ENCODE measurements at regions not wholly inside any gene's neighbourhood (a gene's known extent, or its start where the extent isn't known, plus 50 kb on each side); places are given as distances from the start of the nearest gene placed in this dataset.

- in situ Hi-C loops (cut with HindIII; ENCODE audit: low sequenced_read_pairs) = no loop called here
- DNase-seq (ENCODE audit: low read depth) = no peak
- H3K4me3 ChIP-seq (ENCODE audit: low read depth, low read length) = no peak overlapping the region
- TF ChIP-seq CTCF (IDR thresholded peaks at IDR 0.05; ENCODE audit: low read depth, low read length, missing control alignments) = no peak
Measured at GRCh38 chr4:160887668-160888067, 1276.1 kb downstream of the FSTL5 start.

- no peak for TF ChIP-seq CTCF (IDR thresholded peaks at IDR 0.05; ENCODE audit: low read depth, low read length, missing control alignments)
- no peak for DNase-seq (ENCODE audit: low read depth)
- in situ Hi-C loops (cut with HindIII; ENCODE audit: low sequenced_read_pairs) = no loop called here
- no peak overlapping the region for H3K4me3 ChIP-seq (ENCODE audit: low read depth, low read length)
Measured at GRCh38 chr4:160894128-160894527, 1269.7 kb downstream of the FSTL5 start.

- H3K4me3 ChIP-seq (ENCODE audit: low read depth, low read length) = no peak overlapping the region
- no peak for TF ChIP-seq CTCF (IDR thresholded peaks at IDR 0.05; ENCODE audit: low read depth, low read length, missing control alignments)
- no peak for DNase-seq (ENCODE audit: low read depth)
- in situ Hi-C loops (cut with HindIII; ENCODE audit: low sequenced_read_pairs) = no loop called here
Measured at GRCh38 chr4:160894809-160895208, 1269.0 kb downstream of the FSTL5 start.

- DNase-seq (ENCODE audit: low read depth) = no peak
- H3K4me3 ChIP-seq (ENCODE audit: low read depth, low read length) = no peak overlapping the region
- in situ Hi-C loops (cut with HindIII; ENCODE audit: low sequenced_read_pairs) = no loop called here
- no peak for TF ChIP-seq CTCF (IDR thresholded peaks at IDR 0.05; ENCODE audit: low read depth, low read length, missing control alignments)
Measured at GRCh38 chr4:160927311-160927710, 1236.5 kb downstream of the FSTL5 start.

- no peak for TF ChIP-seq CTCF (IDR thresholded peaks at IDR 0.05; ENCODE audit: low read depth, low read length, missing control alignments)
- in situ Hi-C loops (cut with HindIII; ENCODE audit: low sequenced_read_pairs) = no loop called here
- DNase-seq (ENCODE audit: low read depth) = no peak
- no peak overlapping the region for H3K4me3 ChIP-seq (ENCODE audit: low read depth, low read length)
Measured at GRCh38 chr4:160928482-160928881, 1235.3 kb downstream of the FSTL5 start.

- no peak for TF ChIP-seq CTCF (IDR thresholded peaks at IDR 0.05; ENCODE audit: low read depth, low read length, missing control alignments)
- in situ Hi-C loops (cut with HindIII; ENCODE audit: low sequenced_read_pairs) = no loop called here
- H3K4me3 ChIP-seq (ENCODE audit: low read depth, low read length) = no peak overlapping the region
- no peak for DNase-seq (ENCODE audit: low read depth)
Measured at GRCh38 chr4:160947653-160948052, 1216.1 kb downstream of the FSTL5 start.

GRCh38 chr4:160956875-160957274 lies 1206.9 kb downstream of the FSTL5 start:
- no peak for TF ChIP-seq CTCF (IDR thresholded peaks at IDR 0.05; ENCODE audit: low read depth, low read length, missing control alignments)
- no peak overlapping the region for H3K4me3 ChIP-seq (ENCODE audit: low read depth, low read length)
- in situ Hi-C loops (cut with HindIII; ENCODE audit: low sequenced_read_pairs) = no loop called here
- no peak for DNase-seq (ENCODE audit: low read depth)

Measured in astrocyte of the cerebellum (primary cell).